PC-3 (cell line): ENCODE measurements at regions not wholly inside any gene's neighbourhood (a gene's known extent, or its start where the extent isn't known, plus 50 kb on each side); places are given as distances from the start of the nearest gene placed in this dataset.

Experiments
- ATAC-seq: fragments of 200-7000 bp; cut with Tn5 transposase; 2 replicates; pipeline ENCODE4 v1.9.1; 2020; ENCODE audit warnings: mild to moderate bottlenecking, moderate library complexity
- BruUV-seq: library from RNA; stranded (reverse); fragments of 400-500 nt; replicated peaks from 2 replicates; lab custom pipeline; 2021; lab: Mats Ljungman, UMichigan
- CTCF ChIA-PET: fragments of 300-600 bp; sonication (Branson Sonifier 250); formaldehyde crosslinking; loops from one replicate; lab custom pipeline; 2022; ENCODE audit warnings: antibody characterized with exemption; lab: Charles Lee
- POLR2A ChIA-PET: fragments of 300-600 bp; sonication (Branson Sonifier 250); formaldehyde crosslinking; loops from one replicate; lab custom pipeline; 2022; ENCODE audit warnings: antibody characterized with exemption; ENCODE audit not compliant: unreplicated experiment; lab: Charles Lee
- DNase-seq: peaks from one replicate; pipeline ENCODE4 v3.0.0-alpha.2; 2015
- H2AFZ ChIP-seq: fragments of 300-600 bp; sonication (generic); 2 replicates; pipeline ENCODE4 v1.6.0; 2016; ENCODE audit warnings: antibody characterized with exemption, low read length
- H3F3A ChIP-seq: fragments of 300-600 bp; sonication (generic); one replicate; pipeline ENCODE4 v1.6.0; 2017; ENCODE audit warnings: antibody characterized with exemption, low read length, control low read depth, mild to moderate bottlenecking; ENCODE audit not compliant: unreplicated experiment
- H3K27ac ChIP-seq: fragments of 300-600 bp; sonication (generic); 2 replicates; pipeline ENCODE4 v1.5.1; 2016; ENCODE audit warnings: mild to moderate bottlenecking, low read length
- H3K27me3 ChIP-seq: fragments of 300-600 bp; sonication (generic); 2 replicates; pipeline ENCODE4 v1.6.1; 2016; ENCODE audit warnings: low read length, mixed read lengths
- H3K36me3 ChIP-seq: fragments of 300-600 bp; sonication (generic); 2 replicates; pipeline ENCODE4 v1.6.1; 2016; ENCODE audit warnings: low read depth, mixed run types, low read length, mixed read lengths
- H3K4me1 ChIP-seq: fragments of 300-600 bp; sonication (generic); 2 replicates; pipeline ENCODE4 v1.5.1; 2016; ENCODE audit warnings: low read length; ENCODE audit not compliant: insufficient read depth
- H3K4me2 ChIP-seq: fragments of 300-600 bp; sonication (generic); 2 replicates; pipeline ENCODE4 v1.6.0; 2016; ENCODE audit warnings: low read length
- H3K4me3 ChIP-seq: fragments of 300-600 bp; sonication (generic); 2 replicates; pipeline ENCODE4 v1.5.1; 2016; ENCODE audit warnings: mild to moderate bottlenecking, low read length, mixed read lengths
- H3K79me2 ChIP-seq: fragments of 300-600 bp; sonication (generic); 2 replicates; pipeline ENCODE4 v1.6.1; 2017; ENCODE audit warnings: low read length, mixed read lengths
- H3K9ac ChIP-seq: fragments of 300-600 bp; sonication (generic); 2 replicates; pipeline ENCODE4 v1.6.0; 2016; ENCODE audit warnings: mild to moderate bottlenecking, low read length
- H3K9me2 ChIP-seq: fragments of 300-600 bp; sonication (generic); replicated peaks from 2 replicates; pipeline ENCODE4 v1.6.1; 2016; ENCODE audit warnings: mixed run types, low read length, mixed read lengths
- H3K9me3 ChIP-seq: fragments of 300-600 bp; sonication (generic); 2 replicates; pipeline ENCODE4 v1.6.1; 2016; ENCODE audit warnings: low read length, mixed read lengths
- H4K20me1 ChIP-seq: fragments of 300-600 bp; sonication (generic); 2 replicates; pipeline ENCODE4 v1.6.1; 2016; ENCODE audit warnings: low read length, mixed read lengths
- CTCF ChIP-seq: fragments of 300-600 bp; sonication (generic); conservative IDR thresholded peaks from 2 replicates; pipeline ENCODE4 v1.5.1; 2017; ENCODE audit warnings: antibody characterized with exemption, low read depth, mild to moderate bottlenecking, low read length
- EZH2 ChIP-seq: fragments of 300-600 bp; sonication (generic); IDR thresholded peaks from one replicate; pipeline ENCODE4 v1.6.1; 2017; ENCODE audit warnings: antibody characterized with exemption, mild to moderate bottlenecking, low read length; ENCODE audit not compliant: unreplicated experiment
- EZH2phosphoT487 ChIP-seq: fragments of 300-600 bp; sonication (generic); IDR thresholded peaks from 2 replicates; pipeline ENCODE4 v1.6.1; 2018; ENCODE audit warnings: mild to moderate bottlenecking, antibody characterized with exemption, low read length, borderline replicate concordance
- intact Hi-C: fragments of 100-400 bp; cut with micrococcal nuclease; formaldehyde crosslinking; loops from 2 replicates; pipeline ENCODE4 v1.9.0; 2023

GRCh38 chr20:17795003-17795402 lies 95.2 kb downstream of the BANF2 start:
- Histone ChIP-seq H3K4me2 (no peak overlapping the region), H3K4me3 (no peak overlapping the region), H3K9me3 (no peaks in the 10 kb centered on the region), H2AFZ (no peak overlapping the region), H3K9ac (no peak overlapping the region), H3K27me3 (no peaks in the 10 kb centered on the region), H3F3A (no peaks in the 10 kb centered on the region), H4K20me1 (no peaks in the 10 kb centered on the region), H3K79me2 (no peaks in the 10 kb centered on the region), H3K27ac (no peak overlapping the region), H3K9me2 (no peaks in the 10 kb centered on the region), H3K36me3 (no peaks in the 10 kb centered on the region), H3K4me1 (peaks cover 27% of the 10 kb centered on the region)
- intact Hi-C loops: no loop called here
- BruUV-seq: no TSS peak
- ChIA-PET POLR2A (no interaction called here), CTCF (no interaction called here)
- ATAC-seq (no peak), DNase-seq (no peak)
- TF ChIP-seq EZH2phosphoT487: no peak
- TF ChIP-seq EZH2: no peak
- no peak for TF ChIP-seq CTCF

DNA sequence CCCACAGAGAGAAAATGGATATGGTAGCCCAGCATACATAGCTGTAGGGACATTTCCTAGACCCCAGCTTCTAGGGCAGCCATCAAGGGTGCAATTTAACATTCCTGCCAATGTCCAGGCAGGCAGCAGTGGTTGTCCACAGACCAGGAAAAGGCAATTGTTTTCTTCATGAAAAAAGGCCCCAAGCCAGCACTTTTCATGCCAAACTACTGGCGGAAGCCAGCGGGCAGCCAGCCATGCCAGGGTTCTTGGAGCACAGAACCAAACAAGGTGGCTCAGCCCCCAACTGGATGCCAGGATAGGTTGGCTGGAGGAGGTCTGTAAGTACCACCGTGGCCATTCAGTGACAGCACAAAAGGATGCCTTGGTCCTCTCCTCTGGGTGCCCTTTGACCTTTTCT lies 94.6 kb downstream of the BANF2 start:
- H3K27ac ChIP-seq: no peak overlapping the region

DNA sequence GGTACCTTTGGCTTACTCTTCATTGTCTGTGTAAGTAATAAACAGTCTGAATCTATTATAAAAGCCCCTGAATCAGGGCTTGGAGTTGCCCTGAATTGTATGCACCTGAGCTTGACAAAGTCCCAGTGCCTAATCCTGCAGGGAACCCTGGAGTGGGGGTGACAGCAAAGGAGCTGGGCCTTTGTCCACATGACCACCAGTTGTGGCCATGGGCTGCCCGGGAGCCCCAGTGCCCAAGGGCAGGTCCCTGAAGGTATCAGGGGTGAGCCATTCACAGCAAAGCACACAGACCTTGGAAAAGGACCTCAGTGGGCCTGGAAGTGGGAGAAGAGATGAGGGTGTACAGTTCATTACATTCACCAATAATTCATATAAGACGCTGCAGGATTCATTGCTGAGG lies 94.2 kb downstream of the BANF2 start:
- no peaks in the 10 kb centered on the region for H3K9me2 ChIP-seq
- peaks cover 22% of the 10 kb centered on the region for H3K4me1 ChIP-seq
- H3K4me3 ChIP-seq: no peak overlapping the region
- no peak for TF ChIP-seq EZH2
- TF ChIP-seq EZH2phosphoT487: no peak
- TF ChIP-seq CTCF: no peak
- DNase-seq (no peak), ATAC-seq (no peak)
- no peak overlapping the region for H3K9ac ChIP-seq
- H3F3A ChIP-seq: no peaks in the 10 kb centered on the region
- intact Hi-C loops: no loop called here
- H3K4me2 ChIP-seq: no peak overlapping the region
- ChIA-PET CTCF (no interaction called here), POLR2A (no interaction called here)
- no peaks in the 10 kb centered on the region for H3K9me3 ChIP-seq
- no peaks in the 10 kb centered on the region for H3K79me2 ChIP-seq
- no peak overlapping the region for H2AFZ ChIP-seq
- H3K27me3 ChIP-seq: no peaks in the 10 kb centered on the region
- no TSS peak for BruUV-seq
- H3K36me3 ChIP-seq: no peaks in the 10 kb centered on the region
- H4K20me1 ChIP-seq: no peaks in the 10 kb centered on the region
- no peak overlapping the region for H3K27ac ChIP-seq

More for the DNA sequence above, 94.6 kb downstream of the BANF2 start:
- no peaks in the 10 kb centered on the region for H3K27me3 ChIP-seq
- no peak overlapping the region for H2AFZ ChIP-seq
- DNase-seq: no peak
- H3K79me2 ChIP-seq: no peaks in the 10 kb centered on the region
- no peak overlapping the region for H3K9ac ChIP-seq
- no peaks in the 10 kb centered on the region for H4K20me1 ChIP-seq
- H3K4me1 ChIP-seq: peaks cover 26% of the 10 kb centered on the region
- no peaks in the 10 kb centered on the region for H3F3A ChIP-seq
- H3K9me3 ChIP-seq: no peaks in the 10 kb centered on the region
- no TSS peak for BruUV-seq
- H3K9me2 ChIP-seq: no peaks in the 10 kb centered on the region
- no peaks in the 10 kb centered on the region for H3K36me3 ChIP-seq
- no peak overlapping the region for H3K4me3 ChIP-seq
- CTCF ChIA-PET: no interaction called here
- intact Hi-C loops: no loop called here
- H3K4me2 ChIP-seq: no peak overlapping the region
- POLR2A ChIA-PET: no interaction called here
- ATAC-seq: no peak
- no peak for TF ChIP-seq CTCF
- TF ChIP-seq EZH2: no peak
- TF ChIP-seq EZH2phosphoT487: no peak
